Colon (tissue), 2 donors: ENCODE measurements at regions not wholly inside any gene's neighbourhood (a gene's known extent, or its start where the extent isn't known, plus 50 kb on each side); places are given as distances from the start of the nearest gene placed in this dataset.

Experiments
- FAIRE-seq: peaks from 2 replicates; lab custom pipeline; 2012; peaks lifted over from hg19 to GRCh38; lab: Jason Lieb, UNC
- donor health status: control.
- donor health status: control.

- FAIRE-seq: no peak
Measured at GRCh38 chr5:167998148-167998767, 293.2 kb upstream of the WWC1 start.

GRCh38 chr5:167999182-167999581 lies 292.3 kb upstream of the WWC1 start:
- no peak for FAIRE-seq

- no peak for FAIRE-seq
Measured at GRCh38 chr5:168001318-168001717, 290.1 kb upstream of the WWC1 start.

- no peak for FAIRE-seq
Measured at GRCh38 chr5:168002116-168002515, 289.3 kb upstream of the WWC1 start.

GRCh38 chr5:168005093-168005492 lies 286.4 kb upstream of the WWC1 start:
- FAIRE-seq: no peak

- FAIRE-seq: no peak
Measured at GRCh38 chr5:168005936-168006335, 285.5 kb upstream of the WWC1 start.

- no peak for FAIRE-seq
Measured at GRCh38 chr5:168006456-168007130, 284.9 kb upstream of the WWC1 start.

GRCh38 chr5:168007286-168007685 lies 284.2 kb upstream of the WWC1 start:
- no peak for FAIRE-seq

- no peak for FAIRE-seq
Measured at GRCh38 chr5:168008555-168008954, 282.9 kb upstream of the WWC1 start.

GRCh38 chr5:168011096-168011495 lies 280.3 kb upstream of the WWC1 start:
- no peak for FAIRE-seq

GRCh38 chr5:168012006-168012405 lies 279.4 kb upstream of the WWC1 start:
- FAIRE-seq: no peak

GRCh38 chr5:168013546-168013945 lies 277.9 kb upstream of the WWC1 start:
- no peak for FAIRE-seq

- no peak for FAIRE-seq
Measured at GRCh38 chr5:168014433-168015123, 276.9 kb upstream of the WWC1 start.

GRCh38 chr5:168015506-168015905 lies 275.9 kb upstream of the WWC1 start:
- FAIRE-seq: no peak

- FAIRE-seq: no peak
Measured at GRCh38 chr5:168017313-168017712, 274.1 kb upstream of the WWC1 start.

- FAIRE-seq: no peak
Measured at GRCh38 chr5:168019143-168019542, 272.3 kb upstream of the WWC1 start.

GRCh38 chr5:168020542-168021294 lies 270.7 kb upstream of the WWC1 start:
- no peak for FAIRE-seq

GRCh38 chr5:168022446-168023169 lies 268.8 kb upstream of the WWC1 start:
- no peak for FAIRE-seq

GRCh38 chr5:168023191-168023590 lies 268.3 kb upstream of the WWC1 start:
- no peak for FAIRE-seq

- no peak for FAIRE-seq
Measured at GRCh38 chr5:168024306-168024705, 267.1 kb upstream of the WWC1 start.

- FAIRE-seq: no peak
Measured at GRCh38 chr5:168027007-168027406, 264.4 kb upstream of the WWC1 start.

- no peak for FAIRE-seq
Measured at GRCh38 chr5:168030912-168031311, 260.5 kb upstream of the WWC1 start.
